ENCODE measurements at regions not wholly inside any gene's neighbourhood (a gene's known extent, or its start where the extent isn't known, plus 50 kb on each side); places are given as distances from the start of the nearest gene placed in this dataset.
"Not testable (repeated sequence)": the region's sequence is repeated elsewhere in the genome, so short reads cannot be mapped to it uniquely, and the experiment has no call there.

GRCh38 chr7:21326241-21326640 is 101.6 kb upstream of the SP4 start:
- FAIRE-seq (no peak), DNase-seq (ENCODE audit: insufficient read length, low spot score) (no peak)
- TF ChIP-seq TAF1 (IDR thresholded peaks at IDR 0.05; ENCODE audit: low read depth, low read length) (no peak), SPI1 (IDR thresholded peaks at IDR 0.05; ENCODE audit: low read depth, low read length) (no peak), POLR2A (IDR thresholded peaks at IDR 0.05; ENCODE audit: low read depth, low read length) (no peak), POU2F2 (IDR thresholded peaks at IDR 0.05; ENCODE audit: low read depth, low read length) (no peak), PAX5 (IDR thresholded peaks at IDR 0.05; ENCODE audit: insufficient read depth, low read length, severe bottlenecking) (no peak), POLR2AphosphoS5 (IDR thresholded peaks at IDR 0.05; ENCODE audit: low read depth, low read length) (no peak)

- FAIRE-seq (no peak), DNase-seq (ENCODE audit: insufficient read length, low spot score) (no peak)
- TF ChIP-seq PAX5 (IDR thresholded peaks at IDR 0.05; ENCODE audit: insufficient read depth, low read length, severe bottlenecking) (no peak), POLR2AphosphoS5 (IDR thresholded peaks at IDR 0.05; ENCODE audit: low read depth, low read length) (no peak), SPI1 (IDR thresholded peaks at IDR 0.05; ENCODE audit: low read depth, low read length) (no peak), POLR2A (IDR thresholded peaks at IDR 0.05; ENCODE audit: low read depth, low read length) (no peak), POU2F2 (IDR thresholded peaks at IDR 0.05; ENCODE audit: low read depth, low read length) (no peak), TAF1 (IDR thresholded peaks at IDR 0.05; ENCODE audit: low read depth, low read length) (no peak)
These were observed 101.0 kb upstream of the SP4 start for GRCh38 chr7:21326921-21327320.

- DNase-seq (ENCODE audit: insufficient read length, low spot score): no peak
- FAIRE-seq: no peak
- TF ChIP-seq POLR2AphosphoS5 (IDR thresholded peaks at IDR 0.05; ENCODE audit: low read depth, low read length): no peak
- no peak for TF ChIP-seq POU2F2 (IDR thresholded peaks at IDR 0.05; ENCODE audit: low read depth, low read length)
- TF ChIP-seq TAF1 (IDR thresholded peaks at IDR 0.05; ENCODE audit: low read depth, low read length): no peak
- no peak for TF ChIP-seq PAX5 (IDR thresholded peaks at IDR 0.05; ENCODE audit: insufficient read depth, low read length, severe bottlenecking)
These were observed 100.2 kb upstream of the SP4 start for GRCh38 chr7:21327422-21328409.

GRCh38 chr7:21330462-21331178 is 97.3 kb upstream of the SP4 start:
- no peak for FAIRE-seq
- no peak for DNase-seq (ENCODE audit: insufficient read length, low spot score)
- TF ChIP-seq PAX5 (IDR thresholded peaks at IDR 0.05; ENCODE audit: insufficient read depth, low read length, severe bottlenecking) (no peak), POLR2A (IDR thresholded peaks at IDR 0.05; ENCODE audit: low read depth, low read length) (no peak), POU2F2 (IDR thresholded peaks at IDR 0.05; ENCODE audit: low read depth, low read length) (no peak), POLR2AphosphoS5 (IDR thresholded peaks at IDR 0.05; ENCODE audit: low read depth, low read length) (no peak), SPI1 (IDR thresholded peaks at IDR 0.05; ENCODE audit: low read depth, low read length) (no peak), TAF1 (IDR thresholded peaks at IDR 0.05; ENCODE audit: low read depth, low read length) (no peak)

GRCh38 chr7:21334906-21335305 is 93.0 kb upstream of the SP4 start:
- no peak for TF ChIP-seq TAF1 (IDR thresholded peaks at IDR 0.05; ENCODE audit: low read depth, low read length)
- TF ChIP-seq POU2F2 (IDR thresholded peaks at IDR 0.05; ENCODE audit: low read depth, low read length): no peak
- TF ChIP-seq POLR2A (IDR thresholded peaks at IDR 0.05; ENCODE audit: low read depth, low read length): no peak
- no peak for TF ChIP-seq SPI1 (IDR thresholded peaks at IDR 0.05; ENCODE audit: low read depth, low read length)
- TF ChIP-seq PAX5 (IDR thresholded peaks at IDR 0.05; ENCODE audit: insufficient read depth, low read length, severe bottlenecking): no peak
- no peak for TF ChIP-seq POLR2AphosphoS5 (IDR thresholded peaks at IDR 0.05; ENCODE audit: low read depth, low read length)
- DNase-seq (ENCODE audit: insufficient read length, low spot score): no peak
- no peak for FAIRE-seq

- DNase-seq (ENCODE audit: insufficient read length, low spot score) (no peak), FAIRE-seq (no peak)
- TF ChIP-seq TAF1 (IDR thresholded peaks at IDR 0.05; ENCODE audit: low read depth, low read length) (no peak), PAX5 (IDR thresholded peaks at IDR 0.05; ENCODE audit: insufficient read depth, low read length, severe bottlenecking) (no peak), SPI1 (IDR thresholded peaks at IDR 0.05; ENCODE audit: low read depth, low read length) (no peak), POLR2A (IDR thresholded peaks at IDR 0.05; ENCODE audit: low read depth, low read length) (no peak), POU2F2 (IDR thresholded peaks at IDR 0.05; ENCODE audit: low read depth, low read length) (no peak), POLR2AphosphoS5 (IDR thresholded peaks at IDR 0.05; ENCODE audit: low read depth, low read length) (no peak)
These were observed 91.1 kb upstream of the SP4 start for GRCh38 chr7:21336743-21337142.

GRCh38 chr7:21338728-21339164 is 89.1 kb upstream of the SP4 start:
- TF ChIP-seq POU2F2 (IDR thresholded peaks at IDR 0.05; ENCODE audit: low read depth, low read length): no peak
- no peak for TF ChIP-seq POLR2A (IDR thresholded peaks at IDR 0.05; ENCODE audit: low read depth, low read length)
- no peak for TF ChIP-seq POLR2AphosphoS5 (IDR thresholded peaks at IDR 0.05; ENCODE audit: low read depth, low read length)
- TF ChIP-seq PAX5 (IDR thresholded peaks at IDR 0.05; ENCODE audit: insufficient read depth, low read length, severe bottlenecking): no peak
- no peak for TF ChIP-seq TAF1 (IDR thresholded peaks at IDR 0.05; ENCODE audit: low read depth, low read length)
- no peak for TF ChIP-seq SPI1 (IDR thresholded peaks at IDR 0.05; ENCODE audit: low read depth, low read length)

GRCh38 chr7:21344900-21345299 is 83.0 kb upstream of the SP4 start:
- FAIRE-seq; DNase-seq (ENCODE audit: insufficient read length, low spot score): not testable (repeated sequence)

More at GRCh38 chr7:21338728-21339164, 89.1 kb upstream of the SP4 start:
- FAIRE-seq (no peak), DNase-seq (ENCODE audit: insufficient read length, low spot score) (no peak)

- FAIRE-seq (no peak), DNase-seq (ENCODE audit: insufficient read length, low spot score) (no peak)
- TF ChIP-seq POU2F2 (IDR thresholded peaks at IDR 0.05; ENCODE audit: low read depth, low read length): no peak
- no peak for TF ChIP-seq SPI1 (IDR thresholded peaks at IDR 0.05; ENCODE audit: low read depth, low read length)
- no peak for TF ChIP-seq POLR2AphosphoS5 (IDR thresholded peaks at IDR 0.05; ENCODE audit: low read depth, low read length)
- no peak for TF ChIP-seq PAX5 (IDR thresholded peaks at IDR 0.05; ENCODE audit: insufficient read depth, low read length, severe bottlenecking)
- no peak for TF ChIP-seq POLR2A (IDR thresholded peaks at IDR 0.05; ENCODE audit: low read depth, low read length)
- TF ChIP-seq TAF1 (IDR thresholded peaks at IDR 0.05; ENCODE audit: low read depth, low read length): no peak
These were observed 82.5 kb upstream of the SP4 start for GRCh38 chr7:21345361-21345760.

Data from GM12891 (cell line).